Neural progenitor cell (in vitro differentiated cells): ENCODE measurements at regions not wholly inside any gene's neighbourhood (a gene's known extent, or its start where the extent isn't known, plus 50 kb on each side); places are given as distances from the start of the nearest gene placed in this dataset.
A peak's percentile ranks its signal among the peaks of the same experiment; 100 is the strongest.

Source experiments
- CTCF ChIP-seq: fragments of 200-600 bp; sonication (generic); IDR thresholded peaks from 2 replicates; pipeline ENCODE4 v1.5.1; 2017; ENCODE audit warnings: antibody characterized with exemption, mild to moderate bottlenecking
- EZH2 ChIP-seq: fragments of 200-600 bp; sonication (generic); IDR thresholded peaks from 2 replicates; pipeline ENCODE4 v1.6.1; 2017; ENCODE audit warnings: antibody characterized with exemption, mild to moderate bottlenecking, moderate library complexity
- EZH2phosphoT487 ChIP-seq: fragments of 200-600 bp; sonication (generic); IDR thresholded peaks from 2 replicates; pipeline ENCODE4 v1.6.1; 2017; ENCODE audit warnings: antibody characterized with exemption

- TF ChIP-seq CTCF (peak; percentile 63), EZH2 (no peak), EZH2phosphoT487 (no peak)
These were observed 119.8 kb upstream of the SPAG17 start for GRCh38 chr1:118304722-118305359.
